Natural killer cell (primary cell): ENCODE measurements at regions not wholly inside any gene's neighbourhood (a gene's known extent, or its start where the extent isn't known, plus 50 kb on each side); places are given as distances from the start of the nearest gene placed in this dataset.
"Not testable (repeated sequence)": the region's sequence is repeated elsewhere in the genome, so short reads cannot be mapped to it uniquely, and the experiment has no call there.

Experiments
- ATAC-seq, 3 donors: fragments of 150-1000 bp in 2 of 3; fragments of 200-7000 bp in 1 of 3; cut with Tn5 transposase; 1 replicate in 1 of 3; 2 replicates in 2 of 3; pipeline ENCODE4 v1.10.0; 2021; ENCODE audit warnings: mild to moderate bottlenecking in 2 of 3, moderate library complexity in 2 of 3
- DNase-seq, 2 donors: peaks; one replicate each; pipeline versions ENCODE4 v3.0.0 to v3.0.0-alpha.2; 2013 to 2021; ENCODE audit warnings: mixed read lengths in 1 of 2
- H3K27ac ChIP-seq: one replicate; pipeline ENCODE4 v1.5.1; 2013; ENCODE audit warnings: mild to moderate bottlenecking, low read length
- H3K27me3 ChIP-seq: one replicate; pipeline ENCODE4 v1.6.1; 2013; ENCODE audit warnings: low read length; ENCODE audit not compliant: control insufficient read depth, insufficient read depth
- H3K36me3 ChIP-seq: one replicate; pipeline ENCODE4 v1.6.1; 2013; ENCODE audit warnings: low read length; ENCODE audit not compliant: control insufficient read depth, insufficient read depth
- H3K4me1 ChIP-seq: one replicate; pipeline ENCODE4 v1.6.1; 2013; ENCODE audit warnings: low read length; ENCODE audit not compliant: control insufficient read depth, insufficient read depth
- H3K4me3 ChIP-seq: one replicate; pipeline ENCODE4 v1.5.1; 2013; ENCODE audit warnings: low read length
- H3K9me3 ChIP-seq: one replicate; pipeline ENCODE4 v1.6.1; 2013; ENCODE audit warnings: low read length; ENCODE audit not compliant: control insufficient read depth, insufficient read depth
- H3K27ac Mint-ChIP-seq, 2 donors: one replicate each; pipeline ENCODE4 v1.8.0; 2022; ENCODE audit warnings: mild to moderate bottlenecking in 2 of 2, mixed read lengths in 2 of 2, moderate library complexity in 1 of 2
- H3K27me3 Mint-ChIP-seq, 2 donors: one replicate each; pipeline ENCODE4 v1.8.0; 2022; ENCODE audit warnings: low read depth in 2 of 2, mixed read lengths in 2 of 2
- H3K36me3 Mint-ChIP-seq: one replicate; pipeline ENCODE4 v1.8.0; 2022; ENCODE audit warnings: mixed read lengths
- H3K4me1 Mint-ChIP-seq, 2 donors: one replicate each; pipeline ENCODE4 v1.8.0; 2022; ENCODE audit warnings: mixed read lengths in 2 of 2
- H3K4me3 Mint-ChIP-seq: one replicate; pipeline ENCODE4 v1.8.0; 2022; ENCODE audit warnings: mild to moderate bottlenecking, moderate library complexity, mixed read lengths
- H3K9me3 Mint-ChIP-seq, 2 donors: one replicate each; pipeline ENCODE4 v1.8.0; 2022; ENCODE audit warnings: mixed read lengths in 2 of 2
- WGBS: methylation state at CpG from one replicate; pipeline ENCODE4 v1.1.7; 2013; ENCODE audit warnings: missing lambda C conversion rate; ENCODE audit not compliant: insufficient coverage; 5-methylcytosine and 5-hydroxymethylcytosine counted together
- intact Hi-C: fragments of 100-400 bp; cut with micrococcal nuclease; formaldehyde crosslinking; loops from one replicate; pipeline ENCODE4 v1.14.2; 2022
- TF ChIP-seq, protein P1 (sequence below): fragments of 200-600 bp; IDR thresholded peaks from one replicate; pipeline ENCODE4 v1.8.0; 2022; ENCODE audit warnings: antibody characterized with exemption

DNA sequence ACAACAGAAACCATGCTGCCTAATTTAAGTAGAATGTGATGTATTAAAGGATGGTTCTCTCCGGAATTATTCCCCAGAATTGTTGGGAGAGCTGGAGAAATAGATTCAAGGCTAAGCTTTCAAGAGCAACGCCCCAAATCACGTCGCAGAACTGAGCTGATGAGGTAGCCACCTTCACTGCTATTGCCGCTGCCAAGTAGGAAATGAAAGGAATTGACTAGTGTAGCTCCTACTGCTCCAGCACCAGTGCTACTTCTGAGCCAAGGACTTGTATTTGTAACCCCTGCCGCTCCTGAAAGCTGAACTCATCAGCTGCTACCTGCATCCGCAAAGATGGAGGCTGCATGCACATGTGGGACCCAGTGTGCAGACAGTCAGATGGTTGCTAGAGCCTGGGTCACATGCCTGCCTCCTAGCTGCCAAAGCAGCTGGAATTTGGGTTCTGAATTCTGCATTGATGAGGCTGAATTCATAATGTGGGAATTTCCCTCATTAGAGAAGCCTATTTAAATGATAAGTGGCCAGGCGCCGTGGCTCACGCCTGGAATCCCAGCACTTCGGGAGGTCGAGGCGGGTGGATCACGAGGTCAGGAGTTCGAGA, 173.9 kb downstream of the PDGFRA start:
- H3K27ac Mint-ChIP-seq: no peak overlapping the region
- H3K27ac ChIP-seq: no peak overlapping the region
- WGBS: 88% methylated on average over 15 of the region's 15 CpGs
- no peaks in the 10 kb centered on the region for H3K27me3 ChIP-seq
- H3K36me3 ChIP-seq: no peaks in the 10 kb centered on the region
- TF ChIP-seq, protein P1, sequence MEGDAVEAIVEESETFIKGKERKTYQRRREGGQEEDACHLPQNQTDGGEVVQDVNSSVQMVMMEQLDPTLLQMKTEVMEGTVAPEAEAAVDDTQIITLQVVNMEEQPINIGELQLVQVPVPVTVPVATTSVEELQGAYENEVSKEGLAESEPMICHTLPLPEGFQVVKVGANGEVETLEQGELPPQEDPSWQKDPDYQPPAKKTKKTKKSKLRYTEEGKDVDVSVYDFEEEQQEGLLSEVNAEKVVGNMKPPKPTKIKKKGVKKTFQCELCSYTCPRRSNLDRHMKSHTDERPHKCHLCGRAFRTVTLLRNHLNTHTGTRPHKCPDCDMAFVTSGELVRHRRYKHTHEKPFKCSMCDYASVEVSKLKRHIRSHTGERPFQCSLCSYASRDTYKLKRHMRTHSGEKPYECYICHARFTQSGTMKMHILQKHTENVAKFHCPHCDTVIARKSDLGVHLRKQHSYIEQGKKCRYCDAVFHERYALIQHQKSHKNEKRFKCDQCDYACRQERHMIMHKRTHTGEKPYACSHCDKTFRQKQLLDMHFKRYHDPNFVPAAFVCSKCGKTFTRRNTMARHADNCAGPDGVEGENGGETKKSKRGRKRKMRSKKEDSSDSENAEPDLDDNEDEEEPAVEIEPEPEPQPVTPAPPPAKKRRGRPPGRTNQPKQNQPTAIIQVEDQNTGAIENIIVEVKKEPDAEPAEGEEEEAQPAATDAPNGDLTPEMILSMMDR: no peak
- intact Hi-C loops: no loop called here
- H3K4me1 Mint-ChIP-seq: no peaks in the 10 kb centered on the region
- ATAC-seq: no peak
- no peak overlapping the region for H3K4me3 ChIP-seq
- H3K4me1 ChIP-seq: no peaks in the 10 kb centered on the region
- H3K9me3 ChIP-seq: no peaks in the 10 kb centered on the region
- no peaks in the 10 kb centered on the region for H3K9me3 Mint-ChIP-seq
- H3K4me3 Mint-ChIP-seq: no peak overlapping the region
- DNase-seq: no peak
- H3K36me3 Mint-ChIP-seq: no peaks in the 10 kb centered on the region
- no peaks in the 10 kb centered on the region for H3K27me3 Mint-ChIP-seq

- Mint-ChIP-seq H3K36me3 (no peaks in the 10 kb centered on the region), H3K4me3 (no peak overlapping the region), H3K4me1 (no peaks in the 10 kb centered on the region), H3K27me3 (no peaks in the 10 kb centered on the region), H3K27ac (no peak overlapping the region), H3K9me3 (no peaks in the 10 kb centered on the region)
- H3K36me3 ChIP-seq: no peaks in the 10 kb centered on the region
- no peaks in the 10 kb centered on the region for H3K27me3 ChIP-seq
- TF ChIP-seq, protein P1: no peak
- no peak overlapping the region for H3K4me3 ChIP-seq
- 88% methylated on average over 5 of the region's 5 CpGs for WGBS
- no peaks in the 10 kb centered on the region for H3K9me3 ChIP-seq
- ATAC-seq: no peak
- DNase-seq: no peak
- intact Hi-C loops: no loop called here
- H3K27ac ChIP-seq: no peak overlapping the region
- no peaks in the 10 kb centered on the region for H3K4me1 ChIP-seq
Measured at GRCh38 chr4:54403700-54404453, 174.8 kb downstream of the PDGFRA start.

DNA sequence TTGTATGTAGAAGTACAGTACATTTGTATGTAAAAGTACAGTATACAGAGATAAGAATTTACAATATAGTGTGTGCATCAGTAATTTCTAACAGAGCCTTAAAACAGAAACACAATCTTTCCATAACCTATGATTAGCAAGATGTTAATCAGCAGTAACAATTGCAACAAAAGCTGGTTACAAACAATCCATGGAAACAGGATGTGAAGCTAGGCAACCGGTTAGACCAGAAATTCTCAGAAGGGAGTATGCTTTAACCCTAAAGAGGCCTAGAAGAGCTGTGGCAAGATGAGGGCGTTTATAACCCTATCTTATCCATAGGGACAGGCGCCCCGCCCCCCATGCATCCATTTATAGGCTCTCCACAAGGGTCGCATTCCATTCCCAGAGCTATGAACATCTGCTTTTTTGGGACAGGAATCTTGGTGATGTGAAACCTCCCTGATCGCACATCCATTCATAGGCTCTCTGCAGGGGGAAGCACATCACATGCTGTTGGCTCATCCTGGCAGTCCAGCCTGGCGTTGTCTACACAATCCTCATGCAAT, 180.3 kb downstream of the PDGFRA start:
- H3K27ac ChIP-seq, ATAC-seq, H3K36me3 Mint-ChIP-seq, H3K4me1 Mint-ChIP-seq, H3K9me3 ChIP-seq, H3K36me3 ChIP-seq, H3K4me3 ChIP-seq, intact Hi-C loops, H3K4me1 ChIP-seq, DNase-seq, H3K27ac Mint-ChIP-seq, H3K4me3 Mint-ChIP-seq, H3K27me3 ChIP-seq, H3K9me3 Mint-ChIP-seq: not testable (repeated sequence)
- H3K27me3 Mint-ChIP-seq: peaks cover 4 to 11% of the 10 kb centered on the region in 2 donors
- 91% methylated on average over 7 of the region's 7 CpGs for WGBS

- no peak overlapping the region for H3K4me3 ChIP-seq
- no peak for DNase-seq
- H3K27ac Mint-ChIP-seq: no peak overlapping the region
- intact Hi-C loops: no loop called here
- H3K9me3 Mint-ChIP-seq: no peaks in the 10 kb centered on the region
- TF ChIP-seq, protein P1: no peak
- H3K4me1 Mint-ChIP-seq: no peaks in the 10 kb centered on the region
- H3K9me3 ChIP-seq: no peaks in the 10 kb centered on the region
- H3K4me1 ChIP-seq: no peaks in the 10 kb centered on the region
- H3K27me3 Mint-ChIP-seq: peaks cover 4 to 11% of the 10 kb centered on the region in 2 donors
- H3K4me3 Mint-ChIP-seq: no peak overlapping the region
- H3K36me3 ChIP-seq: no peaks in the 10 kb centered on the region
- H3K27ac ChIP-seq: no peak overlapping the region
- ATAC-seq: no peak
- H3K27me3 ChIP-seq: no peaks in the 10 kb centered on the region
- no peaks in the 10 kb centered on the region for H3K36me3 Mint-ChIP-seq
Measured at GRCh38 chr4:54414545-54414944, 185.5 kb downstream of the PDGFRA start.
